ENCODE measurements at regions not wholly inside any gene's neighbourhood (a gene's known extent, or its start where the extent isn't known, plus 50 kb on each side); places are given as distances from the start of the nearest gene placed in this dataset.
A peak's percentile ranks its signal among the peaks of the same experiment; 100 is the strongest.

GRCh38 chr6:62357835-62358234 lies 71.8 kb upstream of the KHDRBS2 start:
- DNase-seq = no peak
- no peaks in the 10 kb centered on the region for H3K27me3 ChIP-seq
- no peak overlapping the region for H3K4me3 ChIP-seq
- no peaks in the 10 kb centered on the region for H3K36me3 ChIP-seq
- H3K9me3 ChIP-seq = no peaks in the 10 kb centered on the region
- no peak overlapping the region for H3K27ac ChIP-seq
- H3K4me1 ChIP-seq = no peaks in the 10 kb centered on the region
- TF ChIP-seq CTCF (IDR thresholded peaks at IDR 0.05) = no peak
- no peak for TF ChIP-seq POLR2A (IDR thresholded peaks at IDR 0.05)

- Histone ChIP-seq H3K36me3 (no peaks in the 10 kb centered on the region), H3K4me3 (no peak overlapping the region), H3K4me1 (no peaks in the 10 kb centered on the region), H3K27me3 (no peaks in the 10 kb centered on the region), H3K9me3 (no peaks in the 10 kb centered on the region), H3K27ac (no peak overlapping the region)
- TF ChIP-seq CTCF (IDR thresholded peaks at IDR 0.05) = no peak
- no peak for TF ChIP-seq POLR2A (IDR thresholded peaks at IDR 0.05)
- no peak for DNase-seq
Observed at GRCh38 chr6:62354261-62354660, 68.2 kb upstream of the KHDRBS2 start.

GRCh38 chr6:62345962-62346689 lies 60.1 kb upstream of the KHDRBS2 start:
- H3K4me3 ChIP-seq = no peak overlapping the region
- no peaks in the 10 kb centered on the region for H3K27me3 ChIP-seq
- no peaks in the 10 kb centered on the region for H3K9me3 ChIP-seq
- no peaks in the 10 kb centered on the region for H3K4me1 ChIP-seq
- no peak overlapping the region for H3K27ac ChIP-seq
- TF ChIP-seq CTCF (IDR thresholded peaks at IDR 0.05) (no peak), POLR2A (IDR thresholded peaks at IDR 0.05) (no peak)
- H3K36me3 ChIP-seq = no peaks in the 10 kb centered on the region
- DNase-seq = peak in 1 of 3 donors; percentile 46

GRCh38 chr6:62345446-62345845 lies 59.4 kb upstream of the KHDRBS2 start:
- no peaks in the 10 kb centered on the region for H3K36me3 ChIP-seq
- H3K27me3 ChIP-seq = no peaks in the 10 kb centered on the region
- TF ChIP-seq POLR2A (IDR thresholded peaks at IDR 0.05) (no peak), CTCF (IDR thresholded peaks at IDR 0.05) (no peak)
- H3K9me3 ChIP-seq = no peaks in the 10 kb centered on the region
- H3K4me3 ChIP-seq = no peak overlapping the region
- H3K27ac ChIP-seq = no peak overlapping the region
- no peaks in the 10 kb centered on the region for H3K4me1 ChIP-seq
- DNase-seq = no peak

GRCh38 chr6:62344850-62345249 lies 58.8 kb upstream of the KHDRBS2 start:
- no peak for DNase-seq

More at GRCh38 chr6:62344850-62345249, 58.8 kb upstream of the KHDRBS2 start:
- Histone ChIP-seq H3K9me3 (no peaks in the 10 kb centered on the region), H3K27ac (no peak overlapping the region), H3K36me3 (no peaks in the 10 kb centered on the region), H3K27me3 (no peaks in the 10 kb centered on the region), H3K4me1 (no peaks in the 10 kb centered on the region), H3K4me3 (no peak overlapping the region)
- no peak for TF ChIP-seq POLR2A (IDR thresholded peaks at IDR 0.05)
- TF ChIP-seq CTCF (IDR thresholded peaks at IDR 0.05) = no peak

Data from Peyer's patch (tissue), 4 donors.